Astrocyte (in vitro differentiated cells and primary cell): ENCODE measurements at regions not wholly inside any gene's neighbourhood (a gene's known extent, or its start where the extent isn't known, plus 50 kb on each side); places are given as distances from the start of the nearest gene placed in this dataset.

ENCODE experiments used
- DNase-seq: peaks from one replicate; pipeline ENCODE4 v3.0.0-alpha.2; 2010; ENCODE audit warnings: low read depth
- FAIRE-seq: peaks from 2 replicates; lab custom pipeline; 2011; peaks lifted over from hg19 to GRCh38; lab: Jason Lieb, UNC
- H2AFZ ChIP-seq: 2 replicates; pipeline ENCODE4 v1.6.0; 2012; ENCODE audit warnings: low read depth, low read length, inconsistent platforms
- H3K27ac ChIP-seq: 2 replicates; pipeline ENCODE4 v1.5.1; 2011; ENCODE audit warnings: low read depth, low read length, inconsistent platforms
- H3K27me3 ChIP-seq: 2 replicates; pipeline ENCODE4 v1.6.0; 2011; ENCODE audit warnings: low read length, inconsistent platforms; ENCODE audit not compliant: insufficient read depth
- H3K36me3 ChIP-seq: 2 replicates; pipeline ENCODE4 v1.5.1; 2011; ENCODE audit warnings: low read length, inconsistent platforms; ENCODE audit not compliant: insufficient read depth
- H3K4me1 ChIP-seq: 2 replicates; pipeline ENCODE4 v1.5.1; 2011; ENCODE audit warnings: low read length, inconsistent platforms; ENCODE audit not compliant: insufficient read depth
- H3K4me2 ChIP-seq: 2 replicates; pipeline ENCODE4 v1.6.0; 2012; ENCODE audit warnings: low read length, inconsistent platforms
- H3K4me3 ChIP-seq: 2 replicates; pipeline ENCODE4 v1.5.1; 2011; ENCODE audit warnings: low read depth, mild to moderate bottlenecking, low read length, inconsistent platforms; ENCODE audit not compliant: insufficient read depth
- H3K79me2 ChIP-seq: 2 replicates; pipeline ENCODE4 v1.6.0; 2012; ENCODE audit warnings: mild to moderate bottlenecking, low read length, inconsistent platforms; ENCODE audit not compliant: insufficient read depth
- H3K9ac ChIP-seq: 2 replicates; pipeline ENCODE4 v1.6.0; 2012; ENCODE audit warnings: mild to moderate bottlenecking, low read length, inconsistent platforms
- H3K9me3 ChIP-seq: 2 replicates; pipeline ENCODE4 v1.5.1; 2012; ENCODE audit warnings: low read depth, mild to moderate bottlenecking, low read length, inconsistent platforms; ENCODE audit not compliant: insufficient read depth
- H4K20me1 ChIP-seq: 2 replicates; pipeline ENCODE4 v1.6.0; 2012; ENCODE audit warnings: low read length, inconsistent platforms; ENCODE audit not compliant: insufficient read depth
- H3K27ac Mint-ChIP-seq: one replicate; pipeline ENCODE4 v1.8.0; 2021; ENCODE audit warnings: mild to moderate bottlenecking, mixed read lengths; ENCODE audit not compliant: unreplicated experiment
- H3K27me3 Mint-ChIP-seq: one replicate; pipeline ENCODE4 v1.8.0; 2021; ENCODE audit warnings: low read depth, mixed read lengths; ENCODE audit not compliant: unreplicated experiment
- H3K36me3 Mint-ChIP-seq: one replicate; pipeline ENCODE4 v1.8.0; 2021; ENCODE audit warnings: low read depth, mixed read lengths; ENCODE audit not compliant: unreplicated experiment
- H3K4me1 Mint-ChIP-seq: one replicate; pipeline ENCODE4 v1.8.0; 2021; ENCODE audit warnings: low read depth, mixed read lengths; ENCODE audit not compliant: unreplicated experiment
- H3K4me3 Mint-ChIP-seq: one replicate; pipeline ENCODE4 v1.8.0; 2021; ENCODE audit warnings: mild to moderate bottlenecking, moderate library complexity, mixed read lengths; ENCODE audit not compliant: unreplicated experiment
- H3K9me3 Mint-ChIP-seq: one replicate; pipeline ENCODE4 v1.8.0; 2021; ENCODE audit warnings: mild to moderate bottlenecking, mixed read lengths; ENCODE audit not compliant: unreplicated experiment
- EZH2 ChIP-seq: IDR thresholded peaks from 2 replicates; pipeline ENCODE4 v1.6.1; 2012; ENCODE audit warnings: mild to moderate bottlenecking, low read length, inconsistent platforms; ENCODE audit not compliant: insufficient read depth
- TF ChIP-seq, protein P1 (sequence below): IDR thresholded peaks from 2 replicates; pipeline ENCODE4 v1.5.1; 2011; ENCODE audit warnings: low read depth, mild to moderate bottlenecking, inconsistent platforms, low read length, moderate library complexity; ENCODE audit not compliant: insufficient read depth

- H3K9me3 Mint-ChIP-seq = peaks cover 9% of the 10 kb centered on the region
- H3K4me3 Mint-ChIP-seq = no peak overlapping the region
- no peaks in the 10 kb centered on the region for H3K4me1 Mint-ChIP-seq
- Histone ChIP-seq H3K4me3 (no peak overlapping the region), H3K9me3 (no peaks in the 10 kb centered on the region), H3K27me3 (no peaks in the 10 kb centered on the region), H3K27ac (no peak overlapping the region), H3K36me3 (no peaks in the 10 kb centered on the region), H3K4me2 (no peak overlapping the region), H3K9ac (no peak overlapping the region), H3K79me2 (no peaks in the 10 kb centered on the region), H4K20me1 (no peaks in the 10 kb centered on the region), H2AFZ (no peak overlapping the region), H3K4me1 (no peaks in the 10 kb centered on the region)
- H3K27me3 Mint-ChIP-seq = no peaks in the 10 kb centered on the region
- FAIRE-seq (no peak), DNase-seq (no peak)
- TF ChIP-seq, protein P1, sequence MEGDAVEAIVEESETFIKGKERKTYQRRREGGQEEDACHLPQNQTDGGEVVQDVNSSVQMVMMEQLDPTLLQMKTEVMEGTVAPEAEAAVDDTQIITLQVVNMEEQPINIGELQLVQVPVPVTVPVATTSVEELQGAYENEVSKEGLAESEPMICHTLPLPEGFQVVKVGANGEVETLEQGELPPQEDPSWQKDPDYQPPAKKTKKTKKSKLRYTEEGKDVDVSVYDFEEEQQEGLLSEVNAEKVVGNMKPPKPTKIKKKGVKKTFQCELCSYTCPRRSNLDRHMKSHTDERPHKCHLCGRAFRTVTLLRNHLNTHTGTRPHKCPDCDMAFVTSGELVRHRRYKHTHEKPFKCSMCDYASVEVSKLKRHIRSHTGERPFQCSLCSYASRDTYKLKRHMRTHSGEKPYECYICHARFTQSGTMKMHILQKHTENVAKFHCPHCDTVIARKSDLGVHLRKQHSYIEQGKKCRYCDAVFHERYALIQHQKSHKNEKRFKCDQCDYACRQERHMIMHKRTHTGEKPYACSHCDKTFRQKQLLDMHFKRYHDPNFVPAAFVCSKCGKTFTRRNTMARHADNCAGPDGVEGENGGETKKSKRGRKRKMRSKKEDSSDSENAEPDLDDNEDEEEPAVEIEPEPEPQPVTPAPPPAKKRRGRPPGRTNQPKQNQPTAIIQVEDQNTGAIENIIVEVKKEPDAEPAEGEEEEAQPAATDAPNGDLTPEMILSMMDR = no peak
- no peak for TF ChIP-seq EZH2
- no peak overlapping the region for H3K27ac Mint-ChIP-seq
- no peaks in the 10 kb centered on the region for H3K36me3 Mint-ChIP-seq
These were observed 1085.4 kb upstream of the SORCS1 start for GRCh38 chr10:108249940-108250339.

DNA sequence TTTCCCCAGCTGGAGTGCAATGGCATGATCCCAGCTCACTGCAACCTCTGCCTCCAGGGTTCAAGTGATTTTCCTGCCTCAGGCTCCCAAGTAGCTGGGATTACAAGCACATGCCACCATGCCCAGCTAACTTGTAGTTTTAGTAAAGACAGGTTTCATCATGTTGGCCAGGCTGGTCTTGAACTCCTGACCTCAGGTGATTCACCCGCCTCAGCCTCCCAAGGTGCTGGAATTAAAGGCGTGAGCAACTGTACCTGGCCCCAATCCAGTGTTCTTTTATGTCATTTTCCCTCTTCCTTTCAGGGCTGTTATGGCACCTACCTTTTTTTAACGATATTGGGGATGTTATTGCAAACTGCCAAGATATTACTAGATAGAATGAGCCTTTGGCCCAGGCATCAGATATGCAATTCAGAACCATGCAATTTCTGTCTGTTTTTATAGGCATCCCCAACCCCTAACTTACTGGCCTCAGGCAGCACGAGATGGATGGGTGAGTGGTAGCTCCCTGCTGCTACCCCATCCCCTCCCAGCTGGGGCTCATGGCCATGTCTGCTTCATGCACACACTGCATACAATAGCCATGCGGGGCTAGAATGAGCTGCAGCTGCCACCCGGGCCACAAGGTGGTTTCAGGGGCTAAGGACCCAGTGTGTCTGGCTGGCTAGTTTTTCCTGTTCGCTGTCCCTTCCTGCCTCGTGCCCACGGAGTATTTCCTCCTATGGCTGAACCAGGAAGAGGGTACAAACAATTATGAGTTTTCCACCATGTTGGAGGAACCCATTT, 1080.1 kb upstream of the SORCS1 start:
- Histone ChIP-seq H3K4me3 (no peak overlapping the region), H3K36me3 (no peaks in the 10 kb centered on the region), H3K9me3 (peaks cover 8% of the 10 kb centered on the region), H3K4me2 (no peak overlapping the region), H3K9ac (no peak overlapping the region), H3K27ac (no peak overlapping the region), H4K20me1 (no peaks in the 10 kb centered on the region), H3K4me1 (no peaks in the 10 kb centered on the region), H3K79me2 (no peaks in the 10 kb centered on the region), H3K27me3 (no peaks in the 10 kb centered on the region), H2AFZ (no peak overlapping the region)
- FAIRE-seq (no peak), DNase-seq (no peak)
- TF ChIP-seq, protein P1 = no peak
- no peak for TF ChIP-seq EZH2
- peaks cover 19% of the 10 kb centered on the region for H3K9me3 Mint-ChIP-seq
- no peaks in the 10 kb centered on the region for H3K27me3 Mint-ChIP-seq
- H3K4me3 Mint-ChIP-seq = no peak overlapping the region
- H3K36me3 Mint-ChIP-seq = no peaks in the 10 kb centered on the region
- no peak overlapping the region for H3K27ac Mint-ChIP-seq
- H3K4me1 Mint-ChIP-seq = no peaks in the 10 kb centered on the region

GRCh38 chr10:108241166-108241565, 1076.7 kb upstream of the SORCS1 start:
- TF ChIP-seq, protein P1 = no peak
- no peak for TF ChIP-seq EZH2
- H3K4me1 Mint-ChIP-seq = no peaks in the 10 kb centered on the region
- H3K36me3 Mint-ChIP-seq = no peaks in the 10 kb centered on the region
- Histone ChIP-seq H3K27ac (no peak overlapping the region), H3K4me1 (no peaks in the 10 kb centered on the region), H3K9me3 (peaks cover 8% of the 10 kb centered on the region), H3K9ac (no peak overlapping the region), H3K4me3 (no peak overlapping the region), H2AFZ (no peak overlapping the region), H4K20me1 (no peaks in the 10 kb centered on the region), H3K4me2 (no peak overlapping the region), H3K79me2 (no peaks in the 10 kb centered on the region), H3K36me3 (no peaks in the 10 kb centered on the region), H3K27me3 (no peaks in the 10 kb centered on the region)
- FAIRE-seq (no peak), DNase-seq (no peak)
- no peak overlapping the region for H3K4me3 Mint-ChIP-seq
- H3K27me3 Mint-ChIP-seq = peaks cover 3% of the 10 kb centered on the region
- no peak overlapping the region for H3K27ac Mint-ChIP-seq
- H3K9me3 Mint-ChIP-seq = peaks cover 11% of the 10 kb centered on the region
